ENCODE measurements at regions not wholly inside any gene's neighbourhood (a gene's known extent, or its start where the extent isn't known, plus 50 kb on each side); places are given as distances from the start of the nearest gene placed in this dataset.

- no peaks in the 10 kb centered on the region for H3K9me3 ChIP-seq (ENCODE audit: insufficient read depth in 2 of 2, low read depth in 1 of 2, low read length in 1 of 2)
- no peak overlapping the region for H2BK5ac ChIP-seq (ENCODE audit: low read depth, low read length)
- 0 out of 2 replicates have a peak, but pooled peaks cover 2% of the 10 kb centered on the region for H3K79me1 ChIP-seq (ENCODE audit: low read depth, low read length)
- H3K56ac ChIP-seq (replicated peaks; ENCODE audit: insufficient read length, low read depth, low read length) = no peak overlapping the region
- no peak overlapping the region for H4K5ac ChIP-seq (ENCODE audit: insufficient read length, low read depth, low read length)
- H3K27ac ChIP-seq (ENCODE audit: low read depth, low read length) = no peak overlapping the region
- no peak overlapping the region for H3K9ac ChIP-seq (replicated peaks in 1 of 4; ENCODE audit: extremely low read depth in 1 of 4, low read depth in 3 of 4, low read length in 3 of 4)
- no peak overlapping the region for H3K4me2 ChIP-seq (ENCODE audit: insufficient read depth in 1 of 2, low read depth in 2 of 2, low read length in 2 of 2)
- no peaks in the 10 kb centered on the region for H4K20me1 ChIP-seq (replicated peaks in 1 of 2; ENCODE audit: control insufficient read depth in 1 of 2, insufficient read depth in 2 of 2, low read length in 2 of 2)
- H3K79me2 ChIP-seq (ENCODE audit: control insufficient read depth in 1 of 2, insufficient read depth in 2 of 2, low read length in 2 of 2) = no peaks in the 10 kb centered on the region
- H4K8ac ChIP-seq (ENCODE audit: extremely low read depth, insufficient read depth, low read length) = no peak overlapping the region
- H3K18ac ChIP-seq (ENCODE audit: extremely low read depth, low read length) = no peak overlapping the region
- no peak overlapping the region for H2BK20ac ChIP-seq (ENCODE audit: low read length)
- ChIA-PET CTCF (ENCODE audit: partially characterized antibody) (interaction anchor here (1.2 to 3.4 kb wide), 3 partner anchors 10 to 68 kb away, joined by 3 to 19 read pairs (median 3); no protein-coding TSS in a partner anchor), POLR2A (ENCODE audit: partially characterized antibody) (no interaction called here)
- 98% methylated on average over 3 of the region's 3 CpGs; no CpG with 5 or more reads in 1 of the 2 experiments for WGBS, 2 experiments (ENCODE audit: extremely low coverage in 1 of 2, insufficient coverage in 1 of 2, insufficient read length in 1 of 2, insufficient replicate concordance in 2 of 2, low coverage in 1 of 2, low lambda C conversion rate in 2 of 2, missing lambda C conversion rate in 1 of 2)
- H2AK5ac ChIP-seq (ENCODE audit: low read depth, low read length) = no peak overlapping the region
- no peak for FAIRE-seq
- TF ChIP-seq MAFK (IDR thresholded peaks at IDR 0.05; ENCODE audit: low read depth, low read length) (no peak), TAF1 (IDR thresholded peaks at IDR 0.05; ENCODE audit: low read depth, low read length) (no peak)
- H3K27me3 ChIP-seq (replicated peaks in 1 of 4; ENCODE audit: control insufficient read depth in 3 of 4, extremely low read depth in 1 of 4, insufficient read depth in 3 of 4, low read length in 3 of 4) = peaks cover 0 to 2% (median 0%) of the 10 kb centered on the region in 4 experiments; a peak in 1 of 7 replicates
- no peak overlapping the region for H2BK15ac ChIP-seq (ENCODE audit: low read length)
- H4K91ac ChIP-seq (replicated peaks; ENCODE audit: insufficient read length, low read length) = no peak overlapping the region
- H3K23ac ChIP-seq (ENCODE audit: insufficient read length) = no peak overlapping the region
- no peak overlapping the region for H2BK120ac ChIP-seq (replicated peaks; ENCODE audit: low read depth, low read length)
- DNase-seq (ENCODE audit: low read depth in 1 of 2, low spot score in 2 of 2) = no peak
- peaks cover 2% of the 10 kb centered on the region; the same call in 1 of the 2 replicates for H3K23me2 ChIP-seq (ENCODE audit: low read depth, low read length)
- H3K36me3 ChIP-seq (ENCODE audit: control insufficient read depth in 2 of 4, insufficient read depth in 4 of 4, low read length in 3 of 4) = no peaks in the 10 kb centered on the region
- H3K14ac ChIP-seq (ENCODE audit: insufficient read length) = no peak overlapping the region
- no peak overlapping the region for H2BK12ac ChIP-seq (ENCODE audit: low read depth, low read length)
- no peak overlapping the region for H2AFZ ChIP-seq (ENCODE audit: low read length)
- H3K4me3 ChIP-seq (ENCODE audit: extremely low read depth in 1 of 4, insufficient read depth in 2 of 4, low read depth in 3 of 4, low read length in 4 of 4) = no peak overlapping the region
- H3K4me1 ChIP-seq (replicated peaks in 1 of 4; ENCODE audit: control insufficient read depth in 3 of 4, insufficient read depth in 4 of 4, low read length in 3 of 4) = peaks cover 0 to 4% (median 0%) of the 10 kb centered on the region in 4 experiments; a peak in 3 of 7 replicates
- H3K4ac ChIP-seq (replicated peaks; ENCODE audit: insufficient read length, low read depth, low read length) = no peak overlapping the region
Measured at GRCh38 chr14:95763875-95764274, 50.0 kb upstream of the TCL1A start.

Measured in H1 (cell line).